Tibial artery (tissue), 4 donors: ENCODE measurements at regions not wholly inside any gene's neighbourhood (a gene's known extent, or its start where the extent isn't known, plus 50 kb on each side); places are given as distances from the start of the nearest gene placed in this dataset.

Experiments
- DNase-seq, 2 donors: peaks; one replicate each; pipeline ENCODE4 v3.0.0-alpha.2; 2019
- H3K27ac ChIP-seq, 2 donors: fragments of 200-600 bp; sonication (generic) in 1 of 2; 1 replicate in 1 of 2; 2 replicates in 1 of 2; pipeline ENCODE4 v1.5.1; 2018 to 2019; ENCODE audit warnings: mild to moderate bottlenecking in 1 of 2
- H3K27me3 ChIP-seq, 2 donors: fragments of 200-600 bp; sonication (generic) in 1 of 2; one replicate each; pipeline versions ENCODE4 v1.5.1 to v1.6.0; 2016 to 2019
- H3K36me3 ChIP-seq, 3 donors: fragments of 200-600 bp; sonication (generic) in 2 of 3; one replicate each; pipeline ENCODE4 v1.5.1; 2016 to 2019; ENCODE audit warnings: mild to moderate bottlenecking in 2 of 3
- H3K4me1 ChIP-seq, 4 donors: fragments of 200-600 bp; sonication (generic) in 2 of 4; 1 replicate in 3 of 4; 2 replicates in 1 of 4; pipeline ENCODE4 v1.5.1; 2016 to 2019
- H3K4me3 ChIP-seq, 2 donors: fragments of 200-600 bp; sonication (generic) in 1 of 2; 1 replicate in 1 of 2; 2 replicates in 1 of 2; pipeline ENCODE4 v1.5.1; 2018 to 2019; ENCODE audit warnings: mild to moderate bottlenecking in 2 of 2
- H3K9me3 ChIP-seq, 3 donors: fragments of 200-600 bp; sonication (generic) in 1 of 3; one replicate each; pipeline ENCODE4 v1.5.1; 2016 to 2019
- intact Hi-C: fragments of 100-400 bp; cut with DNase I; formaldehyde crosslinking; loops from one replicate; pipeline ENCODE4 v1.15.0; 2023; ENCODE audit warnings: low total_unique reads
- TF ChIP-seq, protein P1 (sequence below), 2 experiments: fragments of 200-600 bp in 1 of 2; fragments of 450-650 bp in 1 of 2; IDR thresholded peaks; one replicate each; pipeline ENCODE4 v1.5.1; 2017 to 2019; ENCODE audit warnings: antibody characterized with exemption in 2 of 2, mild to moderate bottlenecking in 1 of 2, moderate library complexity in 1 of 2

- intact Hi-C loops: no loop called here
- H3K36me3 ChIP-seq: no peaks in the 10 kb centered on the region
- no peaks in the 10 kb centered on the region for H3K4me1 ChIP-seq
- H3K4me3 ChIP-seq: no peak overlapping the region
- no peaks in the 10 kb centered on the region for H3K9me3 ChIP-seq
- DNase-seq: no peak
- TF ChIP-seq, protein P1, sequence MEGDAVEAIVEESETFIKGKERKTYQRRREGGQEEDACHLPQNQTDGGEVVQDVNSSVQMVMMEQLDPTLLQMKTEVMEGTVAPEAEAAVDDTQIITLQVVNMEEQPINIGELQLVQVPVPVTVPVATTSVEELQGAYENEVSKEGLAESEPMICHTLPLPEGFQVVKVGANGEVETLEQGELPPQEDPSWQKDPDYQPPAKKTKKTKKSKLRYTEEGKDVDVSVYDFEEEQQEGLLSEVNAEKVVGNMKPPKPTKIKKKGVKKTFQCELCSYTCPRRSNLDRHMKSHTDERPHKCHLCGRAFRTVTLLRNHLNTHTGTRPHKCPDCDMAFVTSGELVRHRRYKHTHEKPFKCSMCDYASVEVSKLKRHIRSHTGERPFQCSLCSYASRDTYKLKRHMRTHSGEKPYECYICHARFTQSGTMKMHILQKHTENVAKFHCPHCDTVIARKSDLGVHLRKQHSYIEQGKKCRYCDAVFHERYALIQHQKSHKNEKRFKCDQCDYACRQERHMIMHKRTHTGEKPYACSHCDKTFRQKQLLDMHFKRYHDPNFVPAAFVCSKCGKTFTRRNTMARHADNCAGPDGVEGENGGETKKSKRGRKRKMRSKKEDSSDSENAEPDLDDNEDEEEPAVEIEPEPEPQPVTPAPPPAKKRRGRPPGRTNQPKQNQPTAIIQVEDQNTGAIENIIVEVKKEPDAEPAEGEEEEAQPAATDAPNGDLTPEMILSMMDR (IDR thresholded peaks at IDR 0.05): no peak
- no peaks in the 10 kb centered on the region for H3K27me3 ChIP-seq
- H3K27ac ChIP-seq: no peak overlapping the region
These were observed 487.5 kb upstream of the ZNF608 start for GRCh38 chr5:125233944-125234343.

DNA sequence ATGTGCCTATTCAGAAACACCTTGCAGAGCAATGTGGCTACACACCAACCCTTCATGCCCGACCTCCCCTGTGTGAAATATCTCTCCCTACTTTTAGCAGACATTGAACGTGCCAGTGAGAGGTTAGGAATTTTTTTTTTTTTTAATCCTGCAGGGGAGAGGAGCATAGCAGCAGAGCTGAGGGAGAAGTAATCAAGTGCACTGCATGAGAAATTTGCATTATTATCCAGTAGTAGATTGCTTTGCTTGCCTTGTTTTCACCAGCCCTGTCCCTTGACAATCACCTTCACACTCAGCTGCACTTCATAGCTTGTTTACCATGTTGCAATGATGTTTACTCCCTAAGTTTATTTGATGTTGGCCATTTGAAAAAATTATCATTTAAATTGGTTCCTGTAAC lies 489.6 kb upstream of the ZNF608 start:
- TF ChIP-seq, protein P1 (IDR thresholded peaks at IDR 0.05): no peak
- H3K27me3 ChIP-seq: no peaks in the 10 kb centered on the region
- H3K36me3 ChIP-seq: no peaks in the 10 kb centered on the region
- no peaks in the 10 kb centered on the region for H3K4me1 ChIP-seq
- no peaks in the 10 kb centered on the region for H3K9me3 ChIP-seq
- no peak overlapping the region for H3K4me3 ChIP-seq
- DNase-seq: no peak
- intact Hi-C loops: no loop called here
- no peak overlapping the region for H3K27ac ChIP-seq

- no peaks in the 10 kb centered on the region for H3K4me1 ChIP-seq
- intact Hi-C loops: no loop called here
- TF ChIP-seq, protein P1 (IDR thresholded peaks at IDR 0.05): no peak
- no peaks in the 10 kb centered on the region for H3K27me3 ChIP-seq
- no peaks in the 10 kb centered on the region for H3K9me3 ChIP-seq
- H3K36me3 ChIP-seq: no peaks in the 10 kb centered on the region
- DNase-seq: no peak
- H3K4me3 ChIP-seq: no peak overlapping the region
- no peak overlapping the region for H3K27ac ChIP-seq
These were observed 490.5 kb upstream of the ZNF608 start for GRCh38 chr5:125236981-125237380.

DNA sequence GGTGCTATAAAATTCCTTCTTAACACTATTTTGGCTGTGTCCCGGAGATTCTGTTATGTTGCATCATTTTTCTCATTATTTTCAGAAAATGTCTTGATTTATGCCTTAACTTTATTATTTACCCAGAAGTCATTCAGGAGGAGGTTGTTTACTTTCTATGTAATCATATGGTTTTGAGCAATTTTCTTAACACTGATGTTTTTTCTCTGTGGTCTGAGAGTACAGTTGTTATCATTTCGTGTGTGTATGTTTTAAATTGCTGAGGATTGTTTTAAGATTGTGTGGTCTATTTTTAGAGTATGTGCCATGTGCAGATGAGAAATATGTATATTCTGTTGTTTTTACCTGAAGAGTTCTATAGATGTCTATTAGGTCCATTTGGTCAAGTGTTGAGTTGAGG lies 498.1 kb upstream of the ZNF608 start:
- H3K4me1 ChIP-seq: no peaks in the 10 kb centered on the region
- no peak overlapping the region for H3K4me3 ChIP-seq
- intact Hi-C loops: no loop called here
- no peak for DNase-seq
- TF ChIP-seq, protein P1 (IDR thresholded peaks at IDR 0.05): no peak
- H3K27ac ChIP-seq: no peak overlapping the region
- H3K27me3 ChIP-seq: no peaks in the 10 kb centered on the region
- no peaks in the 10 kb centered on the region for H3K9me3 ChIP-seq
- H3K36me3 ChIP-seq: no peaks in the 10 kb centered on the region

DNA sequence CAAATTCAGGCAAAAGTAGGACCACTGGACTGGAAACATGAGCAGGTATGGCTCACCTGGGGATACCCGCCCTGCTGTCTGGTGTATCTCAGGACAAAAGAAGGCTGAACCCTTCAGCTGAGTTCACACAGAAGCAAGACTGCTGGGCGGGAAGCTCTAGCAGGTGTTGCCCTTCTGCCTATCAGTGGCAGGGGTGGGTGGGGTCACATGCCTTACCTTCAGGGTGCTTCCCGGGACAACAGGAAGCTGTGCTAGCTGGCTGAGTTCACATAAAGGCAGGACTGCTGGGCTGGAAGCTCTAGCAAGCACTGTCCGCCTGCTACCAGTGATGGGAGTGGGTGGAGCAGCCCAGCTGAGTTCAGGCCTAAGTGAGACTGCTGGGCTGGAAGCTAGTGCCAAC lies 498.8 kb upstream of the ZNF608 start:
- Histone ChIP-seq H3K4me1 (no peaks in the 10 kb centered on the region), H3K9me3 (no peaks in the 10 kb centered on the region), H3K27ac (no peak overlapping the region), H3K4me3 (no peak overlapping the region), H3K36me3 (no peaks in the 10 kb centered on the region), H3K27me3 (no peaks in the 10 kb centered on the region)
- DNase-seq: no peak
- TF ChIP-seq, protein P1 (IDR thresholded peaks at IDR 0.05): no peak
- intact Hi-C loops: no loop called here

DNA sequence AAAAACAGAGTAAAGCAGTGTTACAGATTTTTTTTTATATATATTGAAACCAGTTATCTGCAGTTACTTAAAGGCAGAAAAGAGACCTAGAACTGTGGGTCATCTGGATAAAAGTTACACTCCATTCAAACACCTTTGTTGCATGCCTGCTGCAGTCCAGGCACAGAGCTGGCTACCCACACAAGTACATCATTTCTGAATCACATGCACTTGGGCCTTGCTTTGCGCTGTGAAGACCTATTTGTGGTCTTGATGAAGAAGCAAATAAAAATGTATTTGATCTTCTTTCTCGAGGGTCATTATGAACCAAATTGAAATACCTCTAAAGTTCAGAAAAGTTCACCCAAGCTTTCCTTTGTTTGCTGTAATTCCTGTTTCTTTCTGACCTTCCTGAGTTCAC lies 503.0 kb upstream of the ZNF608 start:
- Histone ChIP-seq H3K9me3 (peaks cover 0 to 6% (median 0%) of the 10 kb centered on the region in 3 donors), H3K27me3 (no peaks in the 10 kb centered on the region), H3K27ac (no peak overlapping the region), H3K4me1 (no peaks in the 10 kb centered on the region), H3K4me3 (no peak overlapping the region), H3K36me3 (no peaks in the 10 kb centered on the region)
- TF ChIP-seq, protein P1 (IDR thresholded peaks at IDR 0.05): no peak
- intact Hi-C loops: no loop called here
- DNase-seq: no peak
